Activated CD4-positive, CD25-positive, alpha-beta regulatory T cell treated with anti-CD3 and anti-CD28 coated beads, Interleukin-2, amount 50 U/mL, for 72 hours (primary cell): ENCODE measurements at regions not wholly inside any gene's neighbourhood (a gene's known extent, or its start where the extent isn't known, plus 50 kb on each side); places are given as distances from the start of the nearest gene placed in this dataset.

Experiments used
- DNase-seq: peaks from one replicate; pipeline ENCODE4 v3.0.0; 2021

DNA sequence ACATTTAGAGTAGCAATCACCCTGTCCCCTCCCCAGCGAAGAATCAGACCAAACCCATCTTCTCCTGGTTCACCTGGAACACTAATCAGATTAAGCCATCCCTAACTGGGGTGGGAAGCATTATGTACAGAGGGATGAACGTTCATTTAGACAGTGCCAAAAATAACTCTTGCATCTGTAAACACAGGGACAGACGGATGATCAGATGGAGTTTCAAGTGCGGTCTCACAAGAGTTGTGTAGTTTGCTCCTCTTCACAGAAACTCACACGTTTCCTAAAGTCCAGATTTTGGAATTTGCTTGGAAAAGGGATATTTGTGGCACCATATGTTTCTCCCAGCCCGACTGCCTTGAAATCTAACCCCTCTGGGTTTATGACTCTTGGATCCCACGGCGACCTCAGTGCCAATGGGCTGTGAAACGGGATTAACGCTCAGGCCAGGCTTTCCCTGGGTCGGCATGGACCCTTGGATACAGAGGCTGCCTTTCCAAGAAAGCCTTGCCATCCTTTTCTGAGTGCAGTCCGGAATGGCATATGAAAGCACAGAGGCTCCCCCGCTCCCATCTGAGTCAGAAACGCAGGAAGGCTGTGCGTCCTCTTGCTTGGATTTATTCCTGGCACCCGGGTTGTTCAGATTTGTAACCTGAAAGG, 293.2 kb upstream of the HABP2 start:
- no peak for DNase-seq

- DNase-seq = no peak
These were observed 291.7 kb upstream of the HABP2 start for GRCh38 chr10:113261161-113261560.

DNA sequence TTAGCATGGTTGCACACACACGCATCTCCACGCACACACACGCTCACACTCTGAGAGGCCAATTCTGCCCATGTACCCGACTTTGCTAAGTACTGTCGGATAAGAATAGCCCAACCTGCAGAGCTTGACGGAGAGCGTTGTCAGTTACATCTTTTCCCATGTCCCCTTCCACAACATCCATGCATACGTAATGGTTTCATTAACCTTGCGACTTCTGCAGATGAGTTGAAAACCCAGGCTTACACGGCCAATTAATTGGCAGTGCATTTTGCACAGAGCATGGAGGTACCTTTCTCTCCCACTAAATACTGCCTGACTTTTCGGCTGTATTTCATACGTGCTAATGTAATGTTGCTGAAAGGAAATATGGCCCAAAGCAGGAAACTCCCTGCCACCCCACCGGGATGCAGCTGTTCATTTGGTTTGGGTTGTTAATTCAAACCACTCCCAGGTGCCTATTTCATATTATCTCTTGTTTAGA, 291.2 kb upstream of the HABP2 start:
- DNase-seq = no peak

DNA sequence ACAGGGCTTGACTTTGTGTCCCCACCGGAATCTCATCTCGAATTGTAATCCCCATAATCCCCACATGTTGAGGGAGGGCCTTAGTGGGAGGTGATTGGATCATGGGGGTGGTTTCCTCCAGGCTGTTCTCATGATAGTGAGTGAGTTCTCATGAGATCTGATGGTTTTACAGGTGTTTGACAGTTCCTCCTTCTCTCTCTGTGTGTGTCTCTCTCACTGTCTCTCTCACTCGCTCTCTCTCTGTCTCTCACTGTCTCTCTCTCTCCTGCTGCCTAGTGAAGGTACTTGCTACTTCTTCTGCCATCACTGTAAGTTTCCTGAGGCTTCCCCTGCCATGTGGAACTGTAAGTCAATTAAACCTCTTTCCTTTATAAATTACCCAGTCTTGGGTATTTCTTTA, 289.8 kb upstream of the HABP2 start:
- no peak for DNase-seq

DNA sequence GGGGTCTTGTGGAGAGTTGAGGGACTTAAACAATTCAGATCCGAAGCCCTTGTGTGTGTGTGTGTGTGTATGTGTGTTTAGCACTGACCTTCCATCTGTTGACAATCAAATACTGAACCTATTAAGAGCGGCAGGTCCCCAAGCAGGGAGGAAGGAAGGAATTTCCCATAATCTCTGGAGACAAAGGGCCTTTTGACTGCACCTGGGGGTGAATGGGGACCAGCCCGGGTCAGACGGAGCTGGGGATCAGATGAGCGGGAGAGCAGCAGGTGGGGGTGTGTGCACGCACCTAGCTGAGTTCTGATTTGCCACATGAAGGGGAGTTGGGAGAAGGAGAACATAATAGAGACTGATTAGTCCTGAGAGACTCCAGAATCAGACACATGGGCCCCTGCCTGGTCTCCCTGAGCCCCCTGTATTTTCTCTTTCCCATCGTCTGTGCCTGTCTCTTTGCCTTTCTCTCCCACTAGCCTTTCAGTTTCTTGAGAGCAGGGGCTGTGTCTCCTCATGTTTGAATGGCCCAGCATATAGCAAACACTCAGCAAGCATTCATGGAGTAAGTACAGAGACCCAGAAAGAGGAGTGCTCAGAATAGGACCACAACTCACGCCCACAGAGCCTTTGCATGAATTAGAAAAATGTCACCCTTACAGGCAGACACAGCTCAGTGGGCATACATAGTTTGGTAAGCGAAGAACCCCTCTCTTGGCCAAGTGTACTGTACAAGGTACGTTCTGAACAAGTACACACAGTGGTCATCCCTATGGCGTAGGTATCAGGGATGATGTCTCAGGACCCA, 288.3 kb upstream of the HABP2 start:
- no peak for DNase-seq

- DNase-seq = no peak
These were observed 286.7 kb upstream of the HABP2 start for GRCh38 chr10:113266147-113266546.

DNA sequence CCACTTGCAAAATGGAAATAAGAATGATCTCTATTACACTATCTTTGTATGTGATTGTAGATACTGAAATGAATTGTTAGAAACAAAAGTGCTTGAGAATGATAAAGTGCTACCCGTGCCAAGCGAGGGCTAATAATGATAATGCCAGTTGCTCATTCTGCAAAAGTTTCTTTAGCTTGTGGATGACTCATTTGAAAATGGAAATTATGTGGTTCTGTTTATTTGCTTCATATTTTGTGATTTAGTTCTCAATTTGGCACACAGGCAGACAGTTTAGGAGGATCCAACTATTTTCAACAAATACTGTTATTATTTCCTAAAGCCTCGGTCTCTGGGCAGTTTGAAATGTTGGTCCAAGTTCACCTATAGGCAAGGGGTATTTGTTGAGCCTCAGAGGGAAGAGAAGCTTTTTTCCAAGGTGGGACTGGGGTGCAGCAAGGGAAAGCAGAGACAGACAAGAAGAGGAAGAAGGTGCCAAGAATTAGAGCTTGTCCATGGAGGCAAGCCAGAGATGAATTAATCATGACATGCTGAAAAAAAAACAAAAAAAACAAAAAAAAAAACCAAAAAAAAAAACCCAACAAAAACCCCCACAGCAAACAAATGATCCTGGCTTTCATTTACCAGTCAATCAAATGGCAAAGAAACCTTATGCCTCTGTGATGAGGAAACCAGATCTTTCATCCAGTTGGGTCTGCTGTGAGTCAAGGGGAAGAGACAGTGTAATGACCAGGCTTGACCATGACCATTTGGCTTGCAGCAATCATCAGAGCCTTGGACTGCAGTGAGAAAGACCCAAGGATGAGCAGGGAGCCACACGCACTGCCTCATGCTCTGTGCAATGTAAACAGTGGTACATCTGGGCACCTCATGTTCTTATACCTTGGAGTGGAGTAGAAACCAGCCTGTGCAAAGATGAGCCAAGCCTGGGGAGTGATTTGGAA, 285.0 kb upstream of the HABP2 start:
- no peak for DNase-seq

- no peak for DNase-seq
These were observed 283.5 kb upstream of the HABP2 start for GRCh38 chr10:113269333-113269732.

DNA sequence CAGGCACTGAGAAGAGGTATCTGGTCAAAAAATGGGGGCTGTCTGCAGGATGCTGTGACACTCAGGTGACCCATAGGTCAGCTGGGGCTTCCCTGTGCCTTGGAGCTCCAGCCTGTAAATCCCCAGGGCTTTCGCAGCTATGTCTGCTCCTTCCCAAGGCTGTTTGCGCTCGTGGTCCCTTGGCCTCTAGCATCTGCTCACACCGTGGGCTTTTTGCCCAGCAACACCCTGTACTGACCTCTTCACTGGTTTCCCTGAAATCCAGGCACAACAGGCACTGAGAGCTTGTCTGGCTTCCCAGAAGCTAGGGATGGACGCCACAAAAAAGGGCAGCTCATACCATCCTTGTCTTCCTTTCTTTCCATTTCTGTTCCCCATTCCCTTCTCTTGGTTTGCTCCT, 280.3 kb upstream of the HABP2 start:
- DNase-seq = no peak

DNA sequence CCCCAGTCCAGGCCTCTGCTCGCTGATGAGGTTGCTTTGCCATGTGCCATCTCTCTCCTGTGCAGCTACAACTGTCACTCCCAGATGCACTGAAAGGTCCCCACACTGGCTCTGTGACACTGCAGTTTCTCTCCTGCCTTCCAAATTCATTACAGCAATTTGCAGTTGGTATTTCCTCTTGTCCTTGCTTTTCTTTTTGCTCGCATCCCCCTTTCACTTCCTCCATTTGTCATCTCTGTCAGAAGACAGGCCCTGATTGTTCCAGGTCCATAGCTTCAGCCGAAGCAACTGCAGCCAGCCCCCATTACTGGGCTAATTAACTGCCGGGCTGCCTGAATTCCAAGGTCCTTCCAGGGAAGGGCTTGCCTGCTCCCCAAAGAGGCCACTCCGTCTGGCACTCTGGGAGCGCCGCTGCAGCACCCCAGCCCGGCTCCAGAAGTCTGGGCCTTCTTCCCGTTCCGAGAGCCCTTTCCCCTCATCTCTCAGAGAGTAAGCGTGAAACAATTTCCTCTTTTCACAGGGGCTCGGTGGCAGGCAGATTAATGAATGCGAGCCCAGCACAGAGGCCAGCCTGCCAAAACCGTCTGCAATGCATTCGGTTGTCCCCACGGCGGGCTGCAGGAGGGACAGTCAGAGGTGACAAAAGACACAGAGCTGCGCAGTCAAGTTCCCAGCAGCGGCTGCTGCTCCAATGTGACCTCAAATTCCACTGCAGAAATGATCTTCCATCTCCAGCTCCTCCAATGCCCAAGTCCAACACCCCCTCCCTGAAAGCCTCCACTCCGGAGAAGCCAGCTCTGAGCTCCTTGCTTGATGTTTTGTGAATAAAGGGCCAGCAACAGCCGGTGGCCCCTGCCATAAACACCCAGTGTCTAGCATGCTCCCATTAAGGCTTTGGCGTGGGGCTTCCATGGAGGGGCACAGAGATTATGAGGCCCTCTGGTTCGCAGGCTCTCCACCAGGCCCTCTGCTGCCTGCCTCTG, 279.4 kb upstream of the HABP2 start:
- DNase-seq = no peak

DNA sequence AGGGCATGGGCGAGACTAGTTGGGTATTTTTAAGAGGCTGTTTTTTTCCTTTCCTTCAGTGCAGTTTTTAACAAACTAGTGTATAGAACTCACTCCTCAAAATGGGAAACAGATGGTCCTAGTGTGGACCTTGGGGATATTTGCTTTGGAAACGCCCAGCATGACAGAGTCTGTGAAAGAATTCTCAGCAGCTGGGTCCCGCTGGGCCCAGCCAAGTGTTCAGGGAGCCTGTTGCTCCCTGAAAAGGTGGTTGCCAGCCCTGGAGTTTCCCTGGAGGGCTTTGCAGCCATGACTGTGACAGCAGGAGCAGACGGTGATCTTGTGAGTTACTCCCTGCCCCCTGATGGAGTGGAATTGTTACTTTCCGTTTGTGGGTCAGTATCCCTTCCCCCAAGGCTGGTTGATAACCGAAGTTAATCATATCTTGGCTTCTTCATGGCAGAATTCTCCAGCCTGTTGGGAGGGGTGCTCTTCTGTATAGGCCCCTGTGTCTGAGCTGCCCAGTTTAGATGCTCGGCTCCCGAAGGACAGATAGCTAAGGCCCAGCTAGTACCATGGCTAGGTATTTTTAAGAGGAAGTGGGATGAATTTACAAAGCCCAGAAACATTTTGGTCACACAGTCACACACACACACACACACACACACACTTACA, 278.6 kb upstream of the HABP2 start:
- DNase-seq = no peak

DNA sequence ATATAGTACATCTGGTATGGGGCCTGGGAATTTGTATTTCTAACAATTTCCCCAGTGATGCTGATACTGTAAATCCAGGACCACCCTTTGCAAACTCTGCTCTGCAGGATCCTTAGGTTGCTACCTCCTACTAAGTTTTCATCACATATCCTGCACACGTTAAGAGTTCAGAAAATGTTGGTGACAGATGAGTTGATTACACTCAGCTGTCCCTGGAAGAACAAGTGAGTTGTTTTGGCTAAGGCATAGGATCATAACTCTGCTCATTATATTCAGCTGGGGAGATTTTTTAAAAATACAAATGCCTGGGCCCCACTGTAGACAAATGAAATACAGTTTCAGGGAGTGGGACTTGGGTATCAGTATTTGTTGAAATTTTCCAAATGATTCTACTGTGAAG, 274.6 kb upstream of the HABP2 start:
- no peak for DNase-seq

DNA sequence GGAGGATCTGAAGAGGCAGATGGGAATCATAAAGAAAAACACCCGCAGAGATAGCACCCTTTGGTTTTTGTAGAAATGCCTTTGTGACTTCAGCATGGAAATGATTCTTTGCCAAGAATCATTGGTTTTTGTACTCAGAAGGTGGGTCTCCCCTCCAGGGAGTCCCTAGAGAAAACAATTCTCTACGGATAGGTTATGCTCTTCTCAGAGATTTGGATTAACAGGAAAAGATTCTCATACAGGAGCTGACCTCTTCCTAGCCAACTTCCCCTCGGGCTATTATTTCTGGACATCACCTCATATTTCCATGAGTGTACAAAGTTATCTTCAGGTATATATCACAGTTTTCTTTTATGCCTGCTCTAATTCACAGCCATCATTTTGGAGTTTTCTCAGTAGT, 274.2 kb upstream of the HABP2 start:
- DNase-seq = no peak

DNA sequence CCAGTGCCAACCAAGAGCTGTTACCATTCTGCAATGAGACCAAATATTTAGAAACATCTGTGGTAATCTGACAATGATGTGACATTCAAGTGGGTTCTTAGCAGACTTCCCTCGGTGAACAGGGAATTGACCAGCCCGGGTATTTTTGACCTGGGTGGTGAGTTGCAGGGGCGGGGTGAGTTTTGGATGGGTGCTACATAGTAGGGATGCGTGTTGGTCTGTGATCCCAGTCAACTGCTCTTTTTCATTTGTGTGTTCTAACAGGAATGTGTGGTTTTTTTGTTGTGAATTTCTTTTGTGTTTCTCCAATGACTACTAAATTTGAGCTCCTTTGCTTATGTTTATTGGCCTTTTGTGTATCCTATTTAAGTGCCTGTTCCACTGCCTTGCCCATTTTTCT, 273.6 kb upstream of the HABP2 start:
- no peak for DNase-seq

- no peak for DNase-seq
These were observed 270.3 kb upstream of the HABP2 start for GRCh38 chr10:113282564-113282963.

DNA sequence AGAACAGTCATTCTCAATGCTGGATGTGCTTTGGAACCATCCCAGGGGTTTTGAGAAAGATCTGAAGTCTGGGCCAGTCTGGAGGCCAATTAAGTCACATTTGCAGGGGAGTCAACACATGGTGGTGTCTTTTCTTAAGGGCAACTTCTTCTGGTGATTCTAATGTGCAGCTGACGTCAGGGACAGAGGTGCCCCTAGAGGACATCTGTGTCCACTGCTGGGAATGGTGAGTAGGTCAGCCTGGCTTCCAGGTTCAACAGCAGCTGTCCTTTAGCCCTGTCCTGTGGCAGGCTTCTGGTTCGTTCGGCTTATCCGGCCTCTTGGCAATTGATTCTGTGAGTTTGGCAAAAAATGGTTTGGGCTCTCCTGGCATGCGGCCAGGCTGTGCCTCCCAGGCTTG, 269.7 kb upstream of the HABP2 start:
- no peak for DNase-seq

DNA sequence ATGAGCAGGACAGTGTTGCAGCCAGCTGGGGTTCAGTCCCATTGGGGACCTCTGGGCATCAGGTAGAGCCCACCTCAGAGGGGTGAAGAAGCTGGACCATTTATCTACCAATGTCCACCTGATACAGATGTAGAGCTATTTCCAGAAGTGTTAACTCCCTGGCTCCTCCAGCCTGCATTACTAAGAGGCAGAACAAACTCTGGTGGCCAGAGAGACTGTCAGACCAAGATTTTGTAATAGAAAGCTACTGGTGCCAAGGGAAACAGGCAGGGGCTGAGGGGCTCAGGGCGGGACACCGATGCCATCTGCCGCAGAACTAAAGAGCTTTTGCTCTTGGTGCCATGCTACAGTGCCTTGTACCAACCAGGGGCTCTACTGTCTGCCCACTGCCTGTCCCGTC, 268.2 kb upstream of the HABP2 start:
- no peak for DNase-seq

GRCh38 chr10:113285305-113285704, 267.5 kb upstream of the HABP2 start:
- DNase-seq = no peak

DNA sequence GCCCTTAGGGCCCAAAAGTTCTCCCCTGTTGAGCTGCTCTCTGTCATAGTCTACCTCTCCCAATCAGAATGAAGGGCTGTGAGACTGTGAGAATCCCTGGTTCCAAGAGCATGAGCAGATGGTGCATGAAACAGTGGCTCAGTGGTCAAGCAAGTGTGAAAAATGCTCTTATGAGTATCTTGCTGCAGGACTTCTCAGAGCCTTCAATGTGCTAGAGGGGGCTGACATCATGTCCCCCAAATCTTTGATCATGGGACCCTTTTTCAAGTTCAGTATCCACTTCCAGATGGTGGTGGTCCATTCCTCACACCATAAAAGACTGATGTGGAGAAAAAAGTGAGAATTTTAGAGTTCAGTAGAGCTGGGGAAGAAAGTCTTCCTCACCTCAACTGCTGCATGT, 265.3 kb upstream of the HABP2 start:
- no peak for DNase-seq

DNA sequence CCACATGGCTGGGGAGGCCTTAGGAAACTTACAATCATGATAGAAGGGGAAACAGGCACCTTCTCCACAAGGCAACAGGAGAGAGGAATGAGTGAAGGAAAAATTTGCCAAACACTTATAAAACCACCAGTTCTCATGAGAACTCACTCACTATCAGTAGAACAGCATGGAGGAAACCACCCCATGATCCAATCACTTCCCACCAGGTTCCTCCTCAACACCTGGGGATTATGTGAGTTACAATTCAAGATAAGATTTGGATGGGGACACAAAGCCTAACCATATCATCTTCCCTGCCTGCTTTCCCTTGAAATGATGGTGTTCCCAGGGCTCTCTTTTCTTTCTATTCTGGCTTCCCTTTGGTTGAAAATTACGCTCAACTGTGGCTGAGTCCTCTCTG, 262.7 kb upstream of the HABP2 start:
- no peak for DNase-seq

- DNase-seq = no peak
These were observed 261.4 kb upstream of the HABP2 start for GRCh38 chr10:113291413-113291812.

DNA sequence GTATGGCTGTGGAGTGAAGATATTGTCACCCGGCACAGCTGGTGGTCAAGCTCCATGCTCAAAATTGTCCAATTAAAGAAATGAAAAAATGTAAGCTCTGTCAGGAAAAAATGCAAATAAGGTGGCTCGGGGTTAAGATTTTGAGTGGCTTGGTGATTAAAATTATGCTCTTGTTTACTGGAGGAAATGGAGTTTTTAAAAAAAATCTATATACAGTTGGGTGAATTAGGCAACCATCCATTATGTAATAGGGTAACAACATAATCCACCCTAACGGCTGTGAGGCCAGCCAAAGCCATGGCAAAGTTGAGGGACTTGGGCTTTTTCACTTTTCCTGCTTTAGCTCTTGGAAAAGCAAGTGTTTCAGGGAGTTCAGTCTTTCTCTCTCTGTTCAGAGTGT, 260.8 kb upstream of the HABP2 start:
- DNase-seq = no peak
